GM12878 (cell line): ENCODE measurements at regions not wholly inside any gene's neighbourhood (a gene's known extent, or its start where the extent isn't known, plus 50 kb on each side); places are given as distances from the start of the nearest gene placed in this dataset.
A peak's percentile ranks its signal among the peaks of the same experiment; 100 is the strongest.

Source experiments
- ATAC-seq: fragments of 200-7000 bp; cut with Tn5 transposase; 3 replicates; pipeline ENCODE4 v1.9.1; 2020; ENCODE audit warnings: mild to moderate bottlenecking, moderate library complexity
- BruUV-seq: library from RNA; stranded (reverse); fragments of 400-500 nt; replicated peaks from 2 replicates; lab custom pipeline; 2021; lab: Mats Ljungman, UMichigan
- CTCF ChIA-PET: fragments of 300-600 bp; sonication (Branson Sonifier 250); formaldehyde crosslinking; extraction: SDS; loops from one replicate; lab custom pipeline; 2021; ENCODE audit warnings: inconsistent platforms; lab: Yijun Ruan, JAX
- POLR2A ChIA-PET: fragments of 350-600 bp; formaldehyde crosslinking; extraction: SDS; loops from one replicate; lab custom pipeline; 2021; ENCODE audit warnings: inconsistent platforms; lab: Charles Lee
- RAD21 ChIA-PET: fragments of 300-600 bp; sonication (Branson Sonifier 250); formaldehyde crosslinking; loops from one replicate; lab custom pipeline; 2023; ENCODE audit warnings: antibody characterized with exemption; ENCODE audit not compliant: unreplicated experiment; lab: Charles Lee
- SMC1A ChIA-PET: fragments of 300-600 bp; sonication (Branson Sonifier 250); formaldehyde crosslinking; loops from one replicate; lab custom pipeline; 2023; ENCODE audit not compliant: unreplicated experiment, uncharacterized antibody; lab: Charles Lee
- DNase-seq: peaks from one replicate; pipeline ENCODE4 v3.0.0-alpha.2; 2011; ENCODE audit warnings: low read depth, low spot score
- FAIRE-seq: peaks from 3 replicates; lab custom pipeline; 2011; peaks lifted over from hg19 to GRCh38; lab: Jason Lieb, UNC
- H2AFZ ChIP-seq: 2 replicates; pipeline ENCODE4 v1.6.0; 2011; ENCODE audit warnings: low read depth, low read length, control low read depth; ENCODE audit not compliant: control insufficient read depth
- H3K27ac ChIP-seq: 2 replicates; pipeline ENCODE4 v1.5.1; 2011; ENCODE audit warnings: control low read depth; ENCODE audit not compliant: control insufficient read depth, insufficient read depth
- H3K27me3 ChIP-seq, 2 experiments: replicated peaks in 1 of 2; 2 replicates each; pipeline versions ENCODE4 v1.6.0 to v1.6.1; 2011; ENCODE audit warnings: low read length in 1 of 2; ENCODE audit not compliant: control insufficient read depth in 2 of 2, insufficient read depth in 2 of 2
- H3K36me3 ChIP-seq, 2 experiments: 2 replicates each; pipeline ENCODE4 v1.5.1; 2011; ENCODE audit warnings: low read length in 1 of 2; ENCODE audit not compliant: control insufficient read depth in 2 of 2, insufficient read depth in 2 of 2
- H3K4me1 ChIP-seq: 2 replicates; pipeline ENCODE4 v1.6.1; 2011; ENCODE audit warnings: mild to moderate bottlenecking, low read length, moderate library complexity, mixed read lengths; ENCODE audit not compliant: control insufficient read depth, insufficient read depth
- H3K4me2 ChIP-seq: 2 replicates; pipeline ENCODE4 v1.6.0; 2011; ENCODE audit warnings: control low read depth; ENCODE audit not compliant: control insufficient read depth, insufficient read depth
- H3K4me3 ChIP-seq: fragments of 200-600 bp; sonication (generic); 2 replicates; pipeline ENCODE4 v1.5.1; 2016
- H3K79me2 ChIP-seq: 2 replicates; pipeline ENCODE4 v1.6.0; 2011; ENCODE audit warnings: low read length; ENCODE audit not compliant: control insufficient read depth, insufficient read depth
- H3K9ac ChIP-seq: 2 replicates; pipeline ENCODE4 v1.8.0; 2011; ENCODE audit warnings: low read length, control low read depth, mixed read lengths; ENCODE audit not compliant: control insufficient read depth, insufficient read depth
- H3K9me3 ChIP-seq: replicated peaks from 3 replicates; pipeline ENCODE4 v1.5.1; 2011; ENCODE audit warnings: mild to moderate bottlenecking, low read length; ENCODE audit not compliant: control insufficient read depth, insufficient read depth
- H4K20me1 ChIP-seq: 2 replicates; pipeline ENCODE4 v1.6.0; 2011; ENCODE audit not compliant: control insufficient read depth, insufficient read depth
- CREM ChIP-seq: IDR thresholded peaks from 2 replicates; pipeline ENCODE4 v1.6.1; 2014; ENCODE audit warnings: antibody characterized with exemption, low read depth
- MTA2 ChIP-seq: fragments of 450-650 bp; IDR thresholded peaks from 2 replicates; pipeline ENCODE4 v1.6.1; 2016; ENCODE audit warnings: low read depth, mild to moderate bottlenecking, moderate library complexity
- MXI1 ChIP-seq: fragments of 150-350 bp; IDR thresholded peaks from 2 replicates; pipeline ENCODE4 v1.6.1; 2011; ENCODE audit warnings: low read depth, mild to moderate bottlenecking, inconsistent platforms, low read length, improper control_type of control experiment
- NBN ChIP-seq: fragments of 450-650 bp; IDR thresholded peaks from 2 replicates; pipeline ENCODE4 v1.6.1; 2016
- NR2F1 ChIP-seq: fragments of 450-650 bp; conservative IDR thresholded peaks from 2 replicates; pipeline ENCODE4 v1.6.1; 2017; ENCODE audit warnings: mild to moderate bottlenecking
- PAX5 ChIP-seq: IDR thresholded peaks from 2 replicates; pipeline ENCODE4 v1.6.1; 2011; ENCODE audit warnings: low read depth, low read length, borderline replicate concordance
- POLR2AphosphoS5 ChIP-seq: IDR thresholded peaks from 2 replicates; pipeline ENCODE4 v1.6.1; 2011; ENCODE audit warnings: mild to moderate bottlenecking, low read length, inconsistent platforms
- POU2F2 ChIP-seq: IDR thresholded peaks from 3 replicates; pipeline ENCODE4 v1.6.1; 2011; ENCODE audit warnings: low read depth, mild to moderate bottlenecking, low read length, borderline replicate concordance
- SMARCA5 ChIP-seq: fragments of 450-650 bp; IDR thresholded peaks from 2 replicates; pipeline ENCODE4 v1.6.1; 2017; ENCODE audit warnings: mild to moderate bottlenecking
- SP1 ChIP-seq: IDR thresholded peaks from one replicate; pipeline ENCODE4 v1.6.1; 2011; ENCODE audit warnings: low read depth, low read length
- SPI1 ChIP-seq: IDR thresholded peaks from 2 replicates; pipeline ENCODE4 v1.6.1; 2011; ENCODE audit warnings: low read depth, mild to moderate bottlenecking, low read length, moderate library complexity, borderline replicate concordance; ENCODE audit not compliant: insufficient read depth
- TAF1 ChIP-seq: IDR thresholded peaks from 2 replicates; pipeline ENCODE4 v1.6.1; 2011; ENCODE audit warnings: mild to moderate bottlenecking, low read depth, low read length, borderline replicate concordance
- ZBED1 ChIP-seq: IDR thresholded peaks from 2 replicates; pipeline ENCODE4 v1.6.1; 2016; ENCODE audit warnings: borderline replicate concordance
- ZNF384 ChIP-seq: IDR thresholded peaks from 2 replicates; pipeline ENCODE4 v1.6.1; 2012; ENCODE audit warnings: low read depth, mild to moderate bottlenecking, low read length, improper control_type of control experiment, borderline replicate concordance
- ZSCAN29 ChIP-seq: fragments of 450-650 bp; IDR thresholded peaks from 2 replicates; pipeline ENCODE4 v1.6.1; 2017; ENCODE audit warnings: mild to moderate bottlenecking, moderate library complexity
- WGBS: methylation state at CpG from one replicate; pipeline ENCODE4 v1.1.6; 2016; ENCODE audit warnings: low lambda C conversion rate; ENCODE audit not compliant: insufficient replicate concordance, insufficient coverage; ENCODE audit errors: missing lambda C conversion rate; 5-methylcytosine and 5-hydroxymethylcytosine counted together
- in situ Hi-C: fragments of 300-500 bp; cut with MboI; formaldehyde crosslinking; loops from 9 replicates; pipeline ENCODE4 v1.14.3; 2018; ENCODE audit warnings: mixed read lengths
- intact Hi-C: fragments of 100-400 bp; cut with micrococcal nuclease; formaldehyde crosslinking; loops from one replicate; pipeline ENCODE4 v1.14.2; 2022; ENCODE audit not compliant: unreplicated experiment
- TF ChIP-seq, protein P1 (sequence below): fragments of 450-650 bp; IDR thresholded peaks from 2 replicates; pipeline ENCODE4 v1.6.1; 2016; ENCODE audit warnings: mild to moderate bottlenecking
- TF ChIP-seq, protein P2 (sequence below): fragments of 450-650 bp; IDR thresholded peaks from 2 replicates; pipeline ENCODE4 v1.6.1; 2017; ENCODE audit warnings: mild to moderate bottlenecking, moderate library complexity
- TF ChIP-seq, protein P3 (sequence below): IDR thresholded peaks from 2 replicates; pipeline ENCODE4 v1.6.1; 2012; ENCODE audit warnings: low read length, inconsistent platforms

DNA sequence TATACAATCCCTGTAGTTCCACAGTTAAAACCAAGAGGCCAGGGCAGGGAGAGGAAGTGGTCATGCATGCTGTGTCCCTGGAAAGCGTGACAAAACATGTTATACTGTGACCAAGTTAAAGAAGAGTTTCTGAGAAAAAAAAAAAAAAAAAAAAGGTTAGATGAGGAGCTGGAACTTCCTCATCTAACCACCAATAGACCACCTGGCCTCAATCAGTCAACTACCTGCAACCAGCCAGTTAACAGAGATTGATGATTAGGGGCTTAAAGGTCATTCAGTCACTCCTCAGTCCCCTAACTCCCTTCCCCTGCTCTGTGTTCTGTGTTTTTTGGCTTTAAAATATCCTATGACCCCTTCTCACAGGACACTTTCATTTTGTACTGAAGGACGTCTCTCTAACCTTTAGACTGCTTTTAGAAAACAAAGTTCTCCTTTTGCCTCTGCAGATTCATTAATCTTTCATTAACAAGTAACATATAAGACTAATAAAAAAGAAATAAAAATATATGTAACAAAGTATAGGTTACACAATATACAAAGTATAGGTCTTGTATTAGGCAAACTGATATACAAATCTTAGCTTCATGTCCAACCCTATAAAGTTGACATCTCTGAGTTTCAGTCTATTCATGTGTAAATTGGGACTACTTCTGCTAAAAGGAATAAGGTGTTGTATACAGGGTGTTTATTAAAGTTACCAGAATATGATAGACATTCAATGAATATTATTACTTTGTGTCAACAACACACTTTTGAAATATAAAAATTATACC is 179.1 kb upstream of the NDST4 start:
- Histone ChIP-seq H3K79me2 (no peaks in the 10 kb centered on the region), H3K4me1 (no peaks in the 10 kb centered on the region), H3K36me3 (no peaks in the 10 kb centered on the region), H4K20me1 (no peaks in the 10 kb centered on the region), H3K4me3 (no peak overlapping the region), H2AFZ (peak overlapping the region; percentile 55; the same call in 1 of the 2 replicates), H3K9me3 (no peaks in the 10 kb centered on the region), H3K27ac (no peak overlapping the region), H3K27me3 (no peaks in the 10 kb centered on the region), H3K4me2 (peak overlapping the region; percentile 25; the same call in 1 of the 2 replicates), H3K9ac (no peak overlapping the region)
- intact Hi-C loops: loop anchor here (5.0 kb wide), 1 partner anchor 145 kb away; no protein-coding TSS in a partner anchor
- DNase-seq (no peak), FAIRE-seq (no peak), ATAC-seq (peak; percentile 82)
- ChIA-PET POLR2A (interaction anchor here (0.7 kb wide), 1 partner anchor 25 kb away, joined by 3 read pairs; no protein-coding TSS in a partner anchor), CTCF (interaction anchor here (0.9 to 2.5 kb wide), 4 partner anchors 19 to 59 kb away, joined by 3 to 9 read pairs (median 4); no protein-coding TSS in a partner anchor), RAD21 (interaction anchor here (0.6 to 1.3 kb wide), 6 partner anchors 9 to 223 kb away, joined by 3 to 7 read pairs (median 3); no protein-coding TSS in a partner anchor), SMC1A (interaction anchor here (1.0 to 1.9 kb wide), 4 partner anchors 9 to 58 kb away, joined by 3 to 7 read pairs (median 4); no protein-coding TSS in a partner anchor)
- TF ChIP-seq MXI1 (no peak), SPI1 (peak; percentile 55; the same call in 1 of the 2 replicates), ZSCAN29 (no peak), CREM (no peak), ZNF384 (peak; percentile 83), NBN (0 out of 2 replicates have a peak, but pooled peaks have one; percentile 40), TAF1 (no peak), POU2F2 (no peak), PAX5 (no peak), MTA2 (peak; percentile 13; the same call in 1 of the 2 replicates), POLR2AphosphoS5 (no peak), NR2F1 (peak; percentile 62), ZBED1 (no peak), SP1 (no peak), SMARCA5 (no peak)
- TF ChIP-seq, protein P1, sequence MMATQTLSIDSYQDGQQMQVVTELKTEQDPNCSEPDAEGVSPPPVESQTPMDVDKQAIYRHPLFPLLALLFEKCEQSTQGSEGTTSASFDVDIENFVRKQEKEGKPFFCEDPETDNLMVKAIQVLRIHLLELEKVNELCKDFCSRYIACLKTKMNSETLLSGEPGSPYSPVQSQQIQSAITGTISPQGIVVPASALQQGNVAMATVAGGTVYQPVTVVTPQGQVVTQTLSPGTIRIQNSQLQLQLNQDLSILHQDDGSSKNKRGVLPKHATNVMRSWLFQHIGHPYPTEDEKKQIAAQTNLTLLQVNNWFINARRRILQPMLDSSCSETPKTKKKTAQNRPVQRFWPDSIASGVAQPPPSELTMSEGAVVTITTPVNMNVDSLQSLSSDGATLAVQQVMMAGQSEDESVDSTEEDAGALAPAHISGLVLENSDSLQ: peak; percentile 43
- TF ChIP-seq, protein P2, sequence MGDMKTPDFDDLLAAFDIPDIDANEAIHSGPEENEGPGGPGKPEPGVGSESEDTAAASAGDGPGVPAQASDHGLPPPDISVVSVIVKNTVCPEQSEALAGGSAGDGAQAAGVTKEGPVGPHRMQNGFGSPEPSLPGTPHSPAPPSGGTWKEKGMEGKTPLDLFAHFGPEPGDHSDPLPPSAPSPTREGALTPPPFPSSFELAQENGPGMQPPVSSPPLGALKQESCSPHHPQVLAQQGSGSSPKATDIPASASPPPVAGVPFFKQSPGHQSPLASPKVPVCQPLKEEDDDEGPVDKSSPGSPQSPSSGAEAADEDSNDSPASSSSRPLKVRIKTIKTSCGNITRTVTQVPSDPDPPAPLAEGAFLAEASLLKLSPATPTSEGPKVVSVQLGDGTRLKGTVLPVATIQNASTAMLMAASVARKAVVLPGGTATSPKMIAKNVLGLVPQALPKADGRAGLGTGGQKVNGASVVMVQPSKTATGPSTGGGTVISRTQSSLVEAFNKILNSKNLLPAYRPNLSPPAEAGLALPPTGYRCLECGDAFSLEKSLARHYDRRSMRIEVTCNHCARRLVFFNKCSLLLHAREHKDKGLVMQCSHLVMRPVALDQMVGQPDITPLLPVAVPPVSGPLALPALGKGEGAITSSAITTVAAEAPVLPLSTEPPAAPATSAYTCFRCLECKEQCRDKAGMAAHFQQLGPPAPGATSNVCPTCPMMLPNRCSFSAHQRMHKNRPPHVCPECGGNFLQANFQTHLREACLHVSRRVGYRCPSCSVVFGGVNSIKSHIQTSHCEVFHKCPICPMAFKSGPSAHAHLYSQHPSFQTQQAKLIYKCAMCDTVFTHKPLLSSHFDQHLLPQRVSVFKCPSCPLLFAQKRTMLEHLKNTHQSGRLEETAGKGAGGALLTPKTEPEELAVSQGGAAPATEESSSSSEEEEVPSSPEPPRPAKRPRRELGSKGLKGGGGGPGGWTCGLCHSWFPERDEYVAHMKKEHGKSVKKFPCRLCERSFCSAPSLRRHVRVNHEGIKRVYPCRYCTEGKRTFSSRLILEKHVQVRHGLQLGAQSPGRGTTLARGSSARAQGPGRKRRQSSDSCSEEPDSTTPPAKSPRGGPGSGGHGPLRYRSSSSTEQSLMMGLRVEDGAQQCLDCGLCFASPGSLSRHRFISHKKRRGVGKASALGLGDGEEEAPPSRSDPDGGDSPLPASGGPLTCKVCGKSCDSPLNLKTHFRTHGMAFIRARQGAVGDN: no peak
- TF ChIP-seq, protein P3, sequence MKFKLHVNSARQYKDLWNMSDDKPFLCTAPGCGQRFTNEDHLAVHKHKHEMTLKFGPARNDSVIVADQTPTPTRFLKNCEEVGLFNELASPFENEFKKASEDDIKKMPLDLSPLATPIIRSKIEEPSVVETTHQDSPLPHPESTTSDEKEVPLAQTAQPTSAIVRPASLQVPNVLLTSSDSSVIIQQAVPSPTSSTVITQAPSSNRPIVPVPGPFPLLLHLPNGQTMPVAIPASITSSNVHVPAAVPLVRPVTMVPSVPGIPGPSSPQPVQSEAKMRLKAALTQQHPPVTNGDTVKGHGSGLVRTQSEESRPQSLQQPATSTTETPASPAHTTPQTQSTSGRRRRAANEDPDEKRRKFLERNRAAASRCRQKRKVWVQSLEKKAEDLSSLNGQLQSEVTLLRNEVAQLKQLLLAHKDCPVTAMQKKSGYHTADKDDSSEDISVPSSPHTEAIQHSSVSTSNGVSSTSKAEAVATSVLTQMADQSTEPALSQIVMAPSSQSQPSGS: no peak
- in situ Hi-C loops: no loop called here
- 0% methylated on average over 2 of the region's 2 CpGs for WGBS
- no TSS peak for BruUV-seq
